GM12872 (cell line): ENCODE measurements at regions not wholly inside any gene's neighbourhood (a gene's known extent, or its start where the extent isn't known, plus 50 kb on each side); places are given as distances from the start of the nearest gene placed in this dataset.

ENCODE experiments used
- TF ChIP-seq, protein P1 (sequence below): IDR thresholded peaks from 3 replicates; pipeline ENCODE4 v1.5.1; 2011; ENCODE audit warnings: low read depth, mild to moderate bottlenecking, low read length, moderate library complexity; ENCODE audit not compliant: insufficient read depth

GRCh38 chr1:87872692-87873091, 544.0 kb downstream of the LMO4 start:
- TF ChIP-seq, protein P1, sequence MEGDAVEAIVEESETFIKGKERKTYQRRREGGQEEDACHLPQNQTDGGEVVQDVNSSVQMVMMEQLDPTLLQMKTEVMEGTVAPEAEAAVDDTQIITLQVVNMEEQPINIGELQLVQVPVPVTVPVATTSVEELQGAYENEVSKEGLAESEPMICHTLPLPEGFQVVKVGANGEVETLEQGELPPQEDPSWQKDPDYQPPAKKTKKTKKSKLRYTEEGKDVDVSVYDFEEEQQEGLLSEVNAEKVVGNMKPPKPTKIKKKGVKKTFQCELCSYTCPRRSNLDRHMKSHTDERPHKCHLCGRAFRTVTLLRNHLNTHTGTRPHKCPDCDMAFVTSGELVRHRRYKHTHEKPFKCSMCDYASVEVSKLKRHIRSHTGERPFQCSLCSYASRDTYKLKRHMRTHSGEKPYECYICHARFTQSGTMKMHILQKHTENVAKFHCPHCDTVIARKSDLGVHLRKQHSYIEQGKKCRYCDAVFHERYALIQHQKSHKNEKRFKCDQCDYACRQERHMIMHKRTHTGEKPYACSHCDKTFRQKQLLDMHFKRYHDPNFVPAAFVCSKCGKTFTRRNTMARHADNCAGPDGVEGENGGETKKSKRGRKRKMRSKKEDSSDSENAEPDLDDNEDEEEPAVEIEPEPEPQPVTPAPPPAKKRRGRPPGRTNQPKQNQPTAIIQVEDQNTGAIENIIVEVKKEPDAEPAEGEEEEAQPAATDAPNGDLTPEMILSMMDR, result no peak

DNA sequence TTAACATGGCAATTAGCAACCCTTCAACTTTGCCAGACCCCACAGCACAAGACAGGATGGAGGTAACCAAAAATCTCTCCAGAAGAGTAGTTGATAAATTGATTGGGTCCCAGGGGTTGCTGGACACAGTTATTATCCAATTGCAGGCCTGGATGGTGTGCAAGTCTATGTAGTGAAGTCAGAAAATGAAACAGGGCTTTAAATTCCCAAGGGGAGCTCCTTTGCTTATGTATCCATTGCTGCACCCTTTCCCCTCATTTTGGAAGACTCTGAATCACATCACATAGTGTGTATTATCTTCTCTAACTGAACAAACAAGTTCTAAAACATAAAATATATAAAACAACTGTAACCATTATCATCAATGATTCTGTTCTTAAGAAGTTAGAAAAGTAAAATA, 550.2 kb downstream of the LMO4 start:
- TF ChIP-seq, protein P1, result no peak

DNA sequence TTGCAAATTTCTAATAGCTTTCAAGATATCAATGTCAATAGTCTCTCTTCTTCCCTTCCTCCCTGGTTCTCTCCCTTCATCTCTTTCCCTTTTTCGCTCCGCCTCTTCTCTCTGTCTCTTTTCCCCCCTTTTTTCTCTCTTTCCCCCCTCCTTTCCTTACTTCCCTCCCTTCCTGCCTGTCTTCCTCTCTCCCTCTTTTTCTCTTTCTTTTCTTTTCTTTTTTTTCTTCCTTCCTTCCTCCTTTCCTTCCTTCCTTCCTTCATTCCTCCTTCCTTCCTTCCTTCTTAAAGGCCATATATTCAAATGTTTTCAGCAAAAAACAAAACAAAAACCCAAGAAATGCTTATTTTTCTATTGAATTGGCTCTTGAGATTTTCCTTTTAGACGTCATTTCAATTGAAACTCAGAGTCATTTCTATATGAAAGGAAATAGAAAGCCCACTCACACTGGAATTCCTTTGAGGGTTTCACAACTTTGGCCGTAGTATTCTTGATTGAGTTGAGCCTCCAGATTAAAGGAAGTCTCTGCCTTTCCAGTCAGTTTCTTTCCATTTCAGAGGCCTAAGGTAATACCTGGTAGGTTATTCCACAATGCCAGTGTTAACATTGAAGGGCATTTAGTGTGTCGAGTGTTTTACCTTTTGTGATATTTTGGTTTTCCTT, 551.5 kb downstream of the LMO4 start:
- TF ChIP-seq, protein P1, result no peak

- TF ChIP-seq, protein P1, result no peak
Observed at GRCh38 chr1:87880764-87881163, 552.1 kb downstream of the LMO4 start.

GRCh38 chr1:87883906-87884305, 555.2 kb downstream of the LMO4 start:
- TF ChIP-seq, protein P1, result no peak

DNA sequence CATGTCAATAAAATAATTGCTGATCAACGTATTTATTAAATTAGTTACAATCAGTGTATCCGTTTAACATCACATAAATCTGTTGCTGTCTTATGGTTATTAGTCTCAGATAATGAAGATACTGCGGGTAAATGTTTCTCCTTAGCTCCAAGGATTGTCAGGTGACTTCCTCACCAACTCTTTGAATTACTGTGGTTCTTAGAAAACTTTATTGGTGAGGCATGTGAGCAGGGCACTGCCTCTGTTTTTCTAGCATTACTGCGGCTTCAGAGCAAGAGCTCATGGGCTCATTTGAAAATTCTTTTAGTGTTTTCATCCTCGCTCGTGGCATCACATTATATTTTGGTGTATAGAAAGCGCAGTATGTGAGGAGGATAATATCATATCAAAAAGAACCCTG, 555.9 kb downstream of the LMO4 start:
- TF ChIP-seq, protein P1, result no peak

GRCh38 chr1:87885278-87886025, 556.8 kb downstream of the LMO4 start:
- TF ChIP-seq, protein P1, result no peak
